Psoas muscle (tissue), 7 donors: ENCODE measurements at regions not wholly inside any gene's neighbourhood (a gene's known extent, or its start where the extent isn't known, plus 50 kb on each side); places are given as distances from the start of the nearest gene placed in this dataset.

Experiments used
- ATAC-seq, 4 donors: fragments of 200-7000 bp; cut with Tn5 transposase; one replicate each; pipeline ENCODE4 v1.9.1; 2020; ENCODE audit warnings: moderate library complexity in 3 of 4, mild to moderate bottlenecking in 2 of 4
- DNase-seq, 2 donors: peaks; one replicate each; pipeline ENCODE4 v3.0.0-alpha.2; 2020
- H3K27ac ChIP-seq: fragments of 200-600 bp; one replicate; pipeline ENCODE4 v1.8.0; 2022
- H3K27me3 ChIP-seq, 3 donors: fragments of 200-600 bp in 1 of 3; one replicate each; pipeline versions ENCODE4 v1.6.1 to v1.8.0; 2013 to 2022; ENCODE audit warnings: low read length in 2 of 3, mild to moderate bottlenecking in 2 of 3, moderate library complexity in 1 of 3; ENCODE audit not compliant: insufficient read depth in 3 of 3
- H3K36me3 ChIP-seq, 2 donors: fragments of 200-600 bp in 1 of 2; one replicate each; pipeline versions ENCODE4 v1.6.1 to v1.8.0; 2013 to 2022; ENCODE audit warnings: low read depth in 1 of 2, mild to moderate bottlenecking in 1 of 2, moderate library complexity in 1 of 2; ENCODE audit not compliant: insufficient read depth in 1 of 2
- H3K4me1 ChIP-seq: fragments of 200-600 bp; one replicate; pipeline ENCODE4 v1.8.0; 2022
- H3K4me3 ChIP-seq: fragments of 200-600 bp; one replicate; pipeline ENCODE4 v1.8.0; 2022; ENCODE audit warnings: mild to moderate bottlenecking
- H3K9me3 ChIP-seq: fragments of 200-600 bp; one replicate; pipeline ENCODE4 v1.8.0; 2022
- CTCF ChIP-seq: fragments of 200-600 bp; IDR thresholded peaks from one replicate; pipeline ENCODE4 v1.8.0; 2022; ENCODE audit warnings: antibody characterized with exemption
- WGBS, 3 donors: extraction: QIAGEN DNeasy Blood & Tissue Kit; methylation state at CpG; one replicate each; pipeline versions ENCODE4 v1.1.6 to v1.1.7; 2013; 5-methylcytosine and 5-hydroxymethylcytosine counted together
- intact Hi-C, 2 donors: fragments of 100-400 bp; cut with DNase I; formaldehyde crosslinking; loops; one replicate each; pipeline versions ENCODE4 v1.11.0 to v1.14.2; 2022
- donor health status: healthy with polysubstance abuse.
- donor health status: DM: no; HTN: no; CAD: no; lungs with moderate emphysema.
- donor health status: Bipolar disorder and iron deficiency.
- donor health status: healthy.
- donor health status: DM: yes; HTN: yes; CAD: no.
- donor health status: DM: no; HTN: no; CAD: no.
- donor health status: DM: yes; HTN: yes; CAD: no.

GRCh38 chr7:67453580-67454380 is 457.1 kb downstream of the TYW1 start:
- no peak overlapping the region for H3K27ac ChIP-seq
- no peak overlapping the region for H3K4me3 ChIP-seq
- H3K9me3 ChIP-seq: no peaks in the 10 kb centered on the region
- no peaks in the 10 kb centered on the region for H3K36me3 ChIP-seq
- ATAC-seq: no peak
- no peak for DNase-seq
- no peak for TF ChIP-seq CTCF
- H3K27me3 ChIP-seq: no peaks in the 10 kb centered on the region
- intact Hi-C loops: no loop called here
- H3K4me1 ChIP-seq: no peaks in the 10 kb centered on the region
- WGBS, 3 donors: 68 to 78% (median 73%) methylated on average over 16 of the region's 16 CpGs

- H3K4me1 ChIP-seq: no peaks in the 10 kb centered on the region
- no peak overlapping the region for H3K27ac ChIP-seq
- no peak for ATAC-seq
- H3K27me3 ChIP-seq: no peaks in the 10 kb centered on the region
- intact Hi-C loops: no loop called here
- WGBS, 3 donors: 83 to 92% (median 88%) methylated on average over 1 of the region's 1 CpG
- DNase-seq: no peak
- H3K9me3 ChIP-seq: no peaks in the 10 kb centered on the region
- no peak overlapping the region for H3K4me3 ChIP-seq
- TF ChIP-seq CTCF: no peak
- H3K36me3 ChIP-seq: no peaks in the 10 kb centered on the region
Observed at GRCh38 chr7:67455508-67455907, 458.9 kb downstream of the TYW1 start.

GRCh38 chr7:67462781-67463191 is 466.2 kb downstream of the TYW1 start:
- no peak for TF ChIP-seq CTCF
- no peak for DNase-seq
- Histone ChIP-seq H3K4me1 (no peaks in the 10 kb centered on the region), H3K9me3 (no peaks in the 10 kb centered on the region), H3K36me3 (no peaks in the 10 kb centered on the region), H3K27ac (no peak overlapping the region), H3K4me3 (no peak overlapping the region), H3K27me3 (peaks cover 0 to 5% (median 0%) of the 10 kb centered on the region in 3 donors)
- ATAC-seq: no peak
- intact Hi-C loops: no loop called here
- 14 to 26% (median 15%) methylated on average over 9 of the region's 9 CpGs for WGBS, 3 donors

- Histone ChIP-seq H3K27ac (no peak overlapping the region), H3K27me3 (peaks cover 0 to 5% (median 0%) of the 10 kb centered on the region in 3 donors), H3K9me3 (no peaks in the 10 kb centered on the region), H3K36me3 (no peaks in the 10 kb centered on the region), H3K4me1 (no peaks in the 10 kb centered on the region), H3K4me3 (no peak overlapping the region)
- no peak for TF ChIP-seq CTCF
- intact Hi-C loops: no loop called here
- WGBS, 3 donors: 88 to 92% (median 89%) methylated on average over 1 of the region's 1 CpG
- no peak for ATAC-seq
- no peak for DNase-seq
Observed at GRCh38 chr7:67463316-67463715, 466.7 kb downstream of the TYW1 start.

GRCh38 chr7:67463983-67464382 is 467.4 kb downstream of the TYW1 start:
- Histone ChIP-seq H3K9me3 (no peaks in the 10 kb centered on the region), H3K27ac (no peak overlapping the region), H3K4me1 (no peaks in the 10 kb centered on the region), H3K4me3 (no peak overlapping the region), H3K27me3 (peaks cover 0 to 5% (median 0%) of the 10 kb centered on the region in 3 donors), H3K36me3 (no peaks in the 10 kb centered on the region)
- 40 to 76% (median 47%) methylated on average over 1 of the region's 1 CpG for WGBS, 3 donors
- intact Hi-C loops: no loop called here
- DNase-seq (no peak), ATAC-seq (no peak)
- no peak for TF ChIP-seq CTCF
